SK-N-SH treated with all-trans-retinoic acid at 6 μM for 48 hours (cell line): ENCODE measurements at regions not wholly inside any gene's neighbourhood (a gene's known extent, or its start where the extent isn't known, plus 50 kb on each side); places are given as distances from the start of the nearest gene placed in this dataset.

ENCODE experiments used
- GLIS3 ChIP-seq: fragments of 250-450 bp; sonication (Bioruptor Pico); IDR thresholded peaks from 2 replicates; pipeline ENCODE4 v1.5.0; 2020; ENCODE audit warnings: mild to moderate bottlenecking, moderate library complexity
- ISL1 ChIP-seq: fragments of 250-450 bp; sonication (Bioruptor Pico); IDR thresholded peaks from 2 replicates; pipeline ENCODE4 v2.1.2; 2022; ENCODE audit warnings: mild to moderate bottlenecking, moderate library complexity
- OSR1 ChIP-seq: fragments of 250-450 bp; sonication (Bioruptor Pico); IDR thresholded peaks from 2 replicates; pipeline ENCODE4 v1.8.0; 2022; ENCODE audit warnings: moderate library complexity, mild to moderate bottlenecking, inconsistent platforms
- PPARA ChIP-seq: fragments of 250-450 bp; sonication (Bioruptor Pico); IDR thresholded peaks from 2 replicates; pipeline ENCODE4 v1.5.0; 2020; ENCODE audit warnings: mild to moderate bottlenecking, borderline replicate concordance
- RARB ChIP-seq: fragments of 250-450 bp; sonication (Bioruptor Pico); IDR thresholded peaks from 2 replicates; pipeline ENCODE4 v1.8.0; 2021; ENCODE audit warnings: mild to moderate bottlenecking, moderate library complexity
- ZNF70 ChIP-seq: fragments of 450-650 bp; formaldehyde crosslinking; IDR thresholded peaks from 2 replicates; pipeline ENCODE4 v1.5.0; 2020; ENCODE audit warnings: mild to moderate bottlenecking, moderate library complexity
- ZNF8 ChIP-seq: fragments of 450-650 bp; formaldehyde crosslinking; IDR thresholded peaks from 2 replicates; pipeline ENCODE4 v1.5.0; 2020; ENCODE audit warnings: mild to moderate bottlenecking, moderate library complexity
- TF ChIP-seq, protein P1 (sequence below): fragments of 250-450 bp; sonication (Bioruptor Pico); IDR thresholded peaks from 2 replicates; pipeline ENCODE4 v1.8.0; 2020; ENCODE audit warnings: mild to moderate bottlenecking, moderate library complexity, borderline replicate concordance

DNA sequence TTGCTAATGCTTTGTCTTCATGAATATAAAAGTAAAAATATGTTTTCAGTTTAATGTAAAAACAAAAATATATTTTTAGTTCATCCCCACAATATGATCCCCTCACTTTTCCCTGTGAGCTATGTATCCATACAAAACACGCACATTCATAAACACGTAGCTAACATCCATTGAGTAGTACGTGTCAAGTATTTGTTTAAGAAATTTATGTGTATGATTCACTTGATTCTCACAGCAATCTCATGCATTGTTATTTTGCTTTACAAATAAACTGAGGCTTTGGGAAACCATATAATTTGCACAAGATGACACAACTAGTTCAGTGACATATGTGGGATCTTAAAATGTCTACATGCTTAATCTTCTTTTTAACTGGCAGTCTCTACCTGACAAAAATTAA lies 329.6 kb upstream of the SEMA3C start:
- TF ChIP-seq RARB (CRISPR knock-in tag) (no peak), GLIS3 (CRISPR knock-in tag) (no peak), OSR1 (no peak), ZNF70 (CRISPR knock-in tag) (no peak), ISL1 (CRISPR knock-in tag) (no peak), PPARA (CRISPR knock-in tag) (no peak), ZNF8 (CRISPR knock-in tag) (no peak)
- TF ChIP-seq, protein P1, sequence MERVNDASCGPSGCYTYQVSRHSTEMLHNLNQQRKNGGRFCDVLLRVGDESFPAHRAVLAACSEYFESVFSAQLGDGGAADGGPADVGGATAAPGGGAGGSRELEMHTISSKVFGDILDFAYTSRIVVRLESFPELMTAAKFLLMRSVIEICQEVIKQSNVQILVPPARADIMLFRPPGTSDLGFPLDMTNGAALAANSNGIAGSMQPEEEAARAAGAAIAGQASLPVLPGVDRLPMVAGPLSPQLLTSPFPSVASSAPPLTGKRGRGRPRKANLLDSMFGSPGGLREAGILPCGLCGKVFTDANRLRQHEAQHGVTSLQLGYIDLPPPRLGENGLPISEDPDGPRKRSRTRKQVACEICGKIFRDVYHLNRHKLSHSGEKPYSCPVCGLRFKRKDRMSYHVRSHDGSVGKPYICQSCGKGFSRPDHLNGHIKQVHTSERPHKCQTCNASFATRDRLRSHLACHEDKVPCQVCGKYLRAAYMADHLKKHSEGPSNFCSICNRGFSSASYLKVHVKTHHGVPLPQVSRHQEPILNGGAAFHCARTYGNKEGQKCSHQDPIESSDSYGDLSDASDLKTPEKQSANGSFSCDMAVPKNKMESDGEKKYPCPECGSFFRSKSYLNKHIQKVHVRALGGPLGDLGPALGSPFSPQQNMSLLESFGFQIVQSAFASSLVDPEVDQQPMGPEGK = no peak
